Motor neuron (in vitro differentiated cells): ENCODE measurements at regions not wholly inside any gene's neighbourhood (a gene's known extent, or its start where the extent isn't known, plus 50 kb on each side); places are given as distances from the start of the nearest gene placed in this dataset.

ENCODE experiments used
- ATAC-seq, 8 experiments: fragments of 200-7000 bp; cut with Tn5 transposase; replicated peaks in 6 of 8; 2 replicates each; pipeline ENCODE4 v1.8.0; 2021; ENCODE audit warnings: mild to moderate bottlenecking in 8 of 8, moderate library complexity in 8 of 8
- H3K27ac ChIP-seq, 2 donors: fragments of 250-450 bp; sonication (Bioruptor Pico); 2 replicates each; pipeline ENCODE4 v1.9.0; 2021; ENCODE audit warnings: antibody characterized with exemption in 2 of 2, mild to moderate bottlenecking in 2 of 2, moderate library complexity in 1 of 2
- H3K4me1 ChIP-seq, 2 donors: fragments of 250-450 bp; sonication (Bioruptor Pico); replicated peaks in 1 of 2; 2 replicates each; pipeline ENCODE4 v1.6.1; 2021; ENCODE audit warnings: antibody characterized with exemption in 2 of 2, mild to moderate bottlenecking in 2 of 2, moderate library complexity in 1 of 2
- H3K4me3 ChIP-seq, 5 donors: fragments of 250-450 bp; sonication (Bioruptor Pico); 2 replicates each; pipeline ENCODE4 v1.9.0; 2021; ENCODE audit warnings: antibody characterized with exemption in 5 of 5, mild to moderate bottlenecking in 5 of 5, moderate library complexity in 4 of 5
- WGBS, 10 experiments: fragments of 450-650 bp; shearing (Covaris generic); methylation state at CpG; one replicate each; pipeline ENCODE4 v1.0.0; 2022; 5-methylcytosine and 5-hydroxymethylcytosine counted together
- in situ Hi-C, 9 experiments: fragments of 400-800 bp; cut with MboI; loops; one replicate each; pipeline ENCODE4 v1.15.0; 2021; ENCODE audit warnings: low sequenced_read_pairs in 9 of 9, low pct_unique_long_range_greater_than_20kb in 2 of 9; ENCODE audit not compliant: unreplicated experiment in 9 of 9

GRCh38 chr21:20618878-20619277 is 379.3 kb upstream of the NCAM2 start:
- in situ Hi-C loops, result no loop called here
- 4 to 94% (median 65%) methylated on average over 1 to 3 of the region's 3 CpGs for WGBS, 10 experiments
- Histone ChIP-seq H3K4me3 (no peak overlapping the region), H3K27ac (no peak overlapping the region), H3K4me1 (no peaks in the 10 kb centered on the region)
- ATAC-seq, result no peak

- Histone ChIP-seq H3K4me3 (no peak overlapping the region), H3K27ac (no peak overlapping the region), H3K4me1 (no peaks in the 10 kb centered on the region)
- 6 to 71% (median 45%) methylated on average over 1 to 4 of the region's 4 CpGs; no CpG with 5 or more reads in 2 of the 10 experiments for WGBS, 10 experiments
- ATAC-seq, result peak in 2 of 8 experiments; percentile 36 to 41
- in situ Hi-C loops, result no loop called here
These were observed 370.6 kb upstream of the NCAM2 start for GRCh38 chr21:20627594-20627993.

- WGBS, 10 experiments, result 0 to 100% (median 67%) methylated on average over 1 of the region's 1 CpG; no CpG with 5 or more reads in 3 of the 10 experiments
- in situ Hi-C loops, result no loop called here
- H3K4me1 ChIP-seq, result no peaks in the 10 kb centered on the region
- no peak overlapping the region for H3K27ac ChIP-seq
- H3K4me3 ChIP-seq, result no peak overlapping the region
- peak in 1 of 8 experiments; percentile 27 for ATAC-seq
These were observed 366.6 kb upstream of the NCAM2 start for GRCh38 chr21:20631633-20632032.

GRCh38 chr21:20639026-20639425 is 359.2 kb upstream of the NCAM2 start:
- Histone ChIP-seq H3K27ac (no peak overlapping the region), H3K4me1 (no peaks in the 10 kb centered on the region), H3K4me3 (no peak overlapping the region)
- in situ Hi-C loops, result no loop called here
- 0 to 100% (median 92%) methylated on average over 1 to 2 of the region's 2 CpGs; no CpG with 5 or more reads in 3 of the 10 experiments for WGBS, 10 experiments
- no peak for ATAC-seq

- in situ Hi-C loops, result no loop called here
- Histone ChIP-seq H3K4me3 (no peak overlapping the region), H3K4me1 (no peaks in the 10 kb centered on the region), H3K27ac (no peak overlapping the region)
- peak in 1 of 8 experiments; percentile 49 for ATAC-seq
- WGBS, 10 experiments, result 11 to 83% (median 23%) methylated on average over 1 to 2 of the region's 2 CpGs
These were observed 357.0 kb upstream of the NCAM2 start for GRCh38 chr21:20641241-20641640.

GRCh38 chr21:20642681-20643080 is 355.5 kb upstream of the NCAM2 start:
- 0 to 100% (median 79%) methylated on average over 1 to 5 of the region's 5 CpGs for WGBS, 10 experiments
- ATAC-seq, result no peak

GRCh38 chr21:20644552-20644951 is 353.7 kb upstream of the NCAM2 start:
- Histone ChIP-seq H3K27ac (no peak overlapping the region), H3K4me3 (no peak overlapping the region), H3K4me1 (no peaks in the 10 kb centered on the region)
- in situ Hi-C loops, result no loop called here
- 10 to 100% (median 63%) methylated on average over 1 to 2 of the region's 2 CpGs; no CpG with 5 or more reads in 1 of the 10 experiments for WGBS, 10 experiments
- no peak for ATAC-seq

More at GRCh38 chr21:20642681-20643080, 355.5 kb upstream of the NCAM2 start:
- in situ Hi-C loops, result no loop called here
- Histone ChIP-seq H3K4me1 (no peaks in the 10 kb centered on the region), H3K4me3 (no peak overlapping the region), H3K27ac (no peak overlapping the region)

GRCh38 chr21:20645344-20645743 is 352.9 kb upstream of the NCAM2 start:
- no peak overlapping the region for H3K4me3 ChIP-seq
- WGBS, 10 experiments, result 5 to 100% (median 89%) methylated on average over 1 to 4 of the region's 5 CpGs; no CpG with 5 or more reads in 5 of the 10 experiments
- no peaks in the 10 kb centered on the region for H3K4me1 ChIP-seq
- ATAC-seq, result no peak
- H3K27ac ChIP-seq, result no peak overlapping the region
- in situ Hi-C loops, result no loop called here

GRCh38 chr21:20646431-20647165 is 351.6 kb upstream of the NCAM2 start:
- no peak overlapping the region for H3K4me3 ChIP-seq
- peak in 1 of 8 experiments; percentile 44 for ATAC-seq
- H3K4me1 ChIP-seq, result no peaks in the 10 kb centered on the region
- WGBS, 10 experiments, result 20 to 100% (median 100%) methylated on average over 1 to 3 of the region's 7 CpGs; no CpG with 5 or more reads in 1 of the 10 experiments
- in situ Hi-C loops, result no loop called here
- no peak overlapping the region for H3K27ac ChIP-seq

- no peaks in the 10 kb centered on the region for H3K4me1 ChIP-seq
- in situ Hi-C loops, result no loop called here
- ATAC-seq, result peak in 7 of 8 experiments; percentile 65 to 95 (median 84)
- H3K4me3 ChIP-seq, result no peak overlapping the region
- H3K27ac ChIP-seq, result no peak overlapping the region
- WGBS, 10 experiments, result 0 to 86% (median 45%) methylated on average over 1 of the region's 1 CpG; no CpG with 5 or more reads in 5 of the 10 experiments
These were observed 350.6 kb upstream of the NCAM2 start for GRCh38 chr21:20647607-20648006.

- Histone ChIP-seq H3K4me3 (no peak overlapping the region), H3K27ac (no peak overlapping the region), H3K4me1 (no peaks in the 10 kb centered on the region)
- 18 to 100% (median 74%) methylated on average over 1 to 5 of the region's 5 CpGs; no CpG with 5 or more reads in 1 of the 10 experiments for WGBS, 10 experiments
- no peak for ATAC-seq
- in situ Hi-C loops, result no loop called here
These were observed 349.0 kb upstream of the NCAM2 start for GRCh38 chr21:20649231-20649630.

GRCh38 chr21:20652846-20653245 is 345.4 kb upstream of the NCAM2 start:
- in situ Hi-C loops, result no loop called here
- WGBS, 10 experiments, result 7 to 98% (median 91%) methylated on average over 4 of the region's 4 CpGs
- H3K4me1 ChIP-seq, result no peaks in the 10 kb centered on the region
- no peak for ATAC-seq
- no peak overlapping the region for H3K4me3 ChIP-seq
- H3K27ac ChIP-seq, result no peak overlapping the region

GRCh38 chr21:20661246-20661645 is 337.0 kb upstream of the NCAM2 start:
- WGBS, 10 experiments, result 0 to 43% (median 20%) methylated on average over 1 to 4 of the region's 4 CpGs; no CpG with 5 or more reads in 1 of the 10 experiments
- H3K4me3 ChIP-seq, result no peak overlapping the region
- ATAC-seq, result peak in 5 of 8 experiments; percentile 27 to 69 (median 46)
- peak overlapping the region in 1 of 2 donors; percentile 21 for H3K27ac ChIP-seq
- H3K4me1 ChIP-seq, result peaks cover 2 to 9% of the 10 kb centered on the region in 2 donors
- in situ Hi-C loops, result no loop called here
